IMR-90 (cell line): ENCODE measurements at regions not wholly inside any gene's neighbourhood (a gene's known extent, or its start where the extent isn't known, plus 50 kb on each side); places are given as distances from the start of the nearest gene placed in this dataset.

ENCODE experiments used
- CTCF ChIP-seq: conservative IDR thresholded peaks from 2 replicates; pipeline ENCODE4 v1.5.1; 2012; ENCODE audit warnings: mild to moderate bottlenecking, low read depth, low read length, improper control_type of control experiment
- ELK1 ChIP-seq: fragments of 150-350 bp; IDR thresholded peaks from 2 replicates; pipeline ENCODE4 v1.6.1; 2016; ENCODE audit warnings: low read depth, mild to moderate bottlenecking, low read length, moderate library complexity, borderline replicate concordance
- MAZ ChIP-seq: IDR thresholded peaks from 2 replicates; pipeline ENCODE4 v1.6.1; 2012; ENCODE audit warnings: low read depth, mild to moderate bottlenecking, low read length, improper control_type of control experiment, moderate library complexity, borderline replicate concordance
- MXI1 ChIP-seq: IDR thresholded peaks from 2 replicates; pipeline ENCODE4 v1.6.1; 2012; ENCODE audit warnings: low read depth, mild to moderate bottlenecking, low read length, moderate library complexity, borderline replicate concordance
- POLR2A ChIP-seq: IDR thresholded peaks from 2 replicates; pipeline ENCODE4 v1.6.1; 2012; ENCODE audit warnings: mild to moderate bottlenecking, low read depth, low read length

GRCh38 chr6:82781620-82782204, 283.9 kb downstream of the UBE3D start:
- TF ChIP-seq CTCF = no peak
- no peak for TF ChIP-seq MAZ
- TF ChIP-seq ELK1 = no peak
- TF ChIP-seq MXI1 = no peak
- no peak for TF ChIP-seq POLR2A
